Lower leg skin (tissue), 4 donors: ENCODE measurements at regions not wholly inside any gene's neighbourhood (a gene's known extent, or its start where the extent isn't known, plus 50 kb on each side); places are given as distances from the start of the nearest gene placed in this dataset.

Source experiments
- DNase-seq, 2 donors: peaks; one replicate each; pipeline ENCODE4 v3.0.0-alpha.2; 2019; ENCODE audit warnings: low spot score in 2 of 2
- H3K4me3 ChIP-seq: fragments of 200-600 bp; sonication (generic); 2 replicates; pipeline ENCODE4 v1.5.1; 2017; ENCODE audit warnings: mild to moderate bottlenecking, low read depth; ENCODE audit not compliant: poor library complexity, severe bottlenecking
- POLR2A ChIP-seq, 2 donors: fragments of 450-650 bp; IDR thresholded peaks; one replicate each; pipeline ENCODE4 v1.6.1; 2016 to 2017; ENCODE audit warnings: antibody characterized with exemption in 2 of 2, mild to moderate bottlenecking in 1 of 2, moderate library complexity in 1 of 2
- WGBS, 2 donors: methylation state at CpG; one replicate each; pipeline ENCODE4 v1.1.5; 2018; 5-methylcytosine and 5-hydroxymethylcytosine counted together
- intact Hi-C: fragments of 100-400 bp; cut with DNase I; formaldehyde crosslinking; loops from one replicate; pipeline ENCODE4 v1.15.0; 2023; ENCODE audit warnings: low total_unique reads
- TF ChIP-seq, protein P1 (sequence below), 3 donors: fragments of 450-650 bp; IDR thresholded peaks; one replicate each; pipeline ENCODE4 v1.5.1; 2016; ENCODE audit warnings: antibody characterized with exemption in 3 of 3, mild to moderate bottlenecking in 3 of 3, moderate library complexity in 2 of 3

DNA sequence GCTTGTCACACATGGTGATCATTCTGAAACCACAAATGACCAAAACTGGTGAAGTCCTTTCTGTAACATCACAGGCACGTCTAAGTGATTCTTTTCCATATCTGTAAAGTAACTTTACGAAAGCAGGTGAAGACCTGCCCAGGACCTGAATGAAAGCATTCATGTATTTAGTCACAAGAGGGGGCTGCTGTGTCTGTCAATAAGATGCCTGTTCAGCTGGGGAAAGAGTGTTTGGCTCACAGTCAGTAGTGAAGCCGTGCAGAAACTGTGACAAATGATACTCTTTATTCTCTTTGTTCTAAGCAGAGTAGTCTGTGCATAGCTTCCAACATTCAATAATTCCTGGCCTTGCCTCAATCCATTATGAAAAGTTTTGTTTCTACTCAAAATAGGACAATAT lies 373.5 kb upstream of the OR4E1 start:
- intact Hi-C loops, result no loop called here
- no peak overlapping the region for H3K4me3 ChIP-seq
- 13 to 16% methylated on average over 3 of the region's 3 CpGs for WGBS, 2 donors
- no peak for DNase-seq
- TF ChIP-seq POLR2A (IDR thresholded peaks at IDR 0.05), result no peak
- TF ChIP-seq, protein P1, sequence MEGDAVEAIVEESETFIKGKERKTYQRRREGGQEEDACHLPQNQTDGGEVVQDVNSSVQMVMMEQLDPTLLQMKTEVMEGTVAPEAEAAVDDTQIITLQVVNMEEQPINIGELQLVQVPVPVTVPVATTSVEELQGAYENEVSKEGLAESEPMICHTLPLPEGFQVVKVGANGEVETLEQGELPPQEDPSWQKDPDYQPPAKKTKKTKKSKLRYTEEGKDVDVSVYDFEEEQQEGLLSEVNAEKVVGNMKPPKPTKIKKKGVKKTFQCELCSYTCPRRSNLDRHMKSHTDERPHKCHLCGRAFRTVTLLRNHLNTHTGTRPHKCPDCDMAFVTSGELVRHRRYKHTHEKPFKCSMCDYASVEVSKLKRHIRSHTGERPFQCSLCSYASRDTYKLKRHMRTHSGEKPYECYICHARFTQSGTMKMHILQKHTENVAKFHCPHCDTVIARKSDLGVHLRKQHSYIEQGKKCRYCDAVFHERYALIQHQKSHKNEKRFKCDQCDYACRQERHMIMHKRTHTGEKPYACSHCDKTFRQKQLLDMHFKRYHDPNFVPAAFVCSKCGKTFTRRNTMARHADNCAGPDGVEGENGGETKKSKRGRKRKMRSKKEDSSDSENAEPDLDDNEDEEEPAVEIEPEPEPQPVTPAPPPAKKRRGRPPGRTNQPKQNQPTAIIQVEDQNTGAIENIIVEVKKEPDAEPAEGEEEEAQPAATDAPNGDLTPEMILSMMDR (IDR thresholded peaks at IDR 0.05), result no peak

DNA sequence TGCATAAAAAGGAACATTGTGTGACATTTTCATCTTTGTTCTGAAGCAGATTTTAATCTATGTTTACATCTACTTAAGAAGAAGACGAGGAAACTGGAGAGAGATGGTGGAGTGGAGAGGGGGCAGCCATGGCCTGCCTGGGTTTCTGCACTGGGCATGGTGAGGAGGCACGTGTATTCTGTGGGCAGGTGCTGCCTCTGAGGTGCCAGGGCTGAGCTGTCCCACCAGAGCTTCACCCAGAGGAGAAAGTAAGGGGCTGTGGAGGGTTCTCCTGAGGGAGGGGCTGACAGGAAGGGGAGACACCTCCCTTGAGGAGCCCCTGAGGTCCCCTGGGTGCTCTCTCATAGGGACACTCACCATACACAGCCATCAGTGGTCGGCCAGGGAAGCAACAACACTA lies 372.4 kb upstream of the OR4E1 start:
- TF ChIP-seq, protein P1 (IDR thresholded peaks at IDR 0.05), result no peak
- no peak for TF ChIP-seq POLR2A (IDR thresholded peaks at IDR 0.05)
- DNase-seq, result no peak
- intact Hi-C loops, result no loop called here
- WGBS, 2 donors, result 70 to 72% methylated on average over 3 of the region's 3 CpGs
- H3K4me3 ChIP-seq, result no peak overlapping the region

DNA sequence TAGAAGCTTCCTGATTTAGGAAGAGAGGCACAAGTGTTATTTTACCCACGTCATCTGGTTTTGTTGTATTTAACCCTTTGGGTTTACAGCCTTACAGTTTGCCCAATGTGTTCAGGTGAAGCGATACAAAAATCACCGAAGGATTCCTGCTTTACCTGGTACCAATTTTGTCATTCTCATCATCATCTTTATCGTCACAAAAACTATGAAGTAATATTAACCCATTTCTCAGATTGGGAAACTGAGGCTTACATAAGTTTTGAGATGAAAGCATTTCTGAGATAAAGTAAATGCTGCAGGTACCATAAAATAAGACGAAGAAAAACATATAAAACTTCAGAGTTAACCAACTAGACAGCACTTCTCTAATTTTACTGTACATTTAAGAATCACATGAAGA lies 370.6 kb upstream of the OR4E1 start:
- intact Hi-C loops, result no loop called here
- TF ChIP-seq, protein P1 (IDR thresholded peaks at IDR 0.05), result no peak
- no peak for TF ChIP-seq POLR2A (IDR thresholded peaks at IDR 0.05)
- H3K4me3 ChIP-seq, result no peak overlapping the region
- DNase-seq, result no peak
- 63 to 72% methylated on average over 5 of the region's 5 CpGs for WGBS, 2 donors

DNA sequence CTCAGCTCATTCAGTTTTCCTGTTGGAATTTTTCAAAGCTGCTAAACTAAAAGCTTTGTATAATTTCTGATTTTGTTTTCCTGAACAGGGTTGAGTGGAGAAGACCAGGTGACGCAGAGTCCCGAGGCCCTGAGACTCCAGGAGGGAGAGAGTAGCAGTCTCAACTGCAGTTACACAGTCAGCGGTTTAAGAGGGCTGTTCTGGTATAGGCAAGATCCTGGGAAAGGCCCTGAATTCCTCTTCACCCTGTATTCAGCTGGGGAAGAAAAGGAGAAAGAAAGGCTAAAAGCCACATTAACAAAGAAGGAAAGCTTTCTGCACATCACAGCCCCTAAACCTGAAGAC lies 367.1 kb upstream of the OR4E1 start:
- intact Hi-C loops, result no loop called here
- no peak overlapping the region for H3K4me3 ChIP-seq
- no peak for DNase-seq
- no peak for TF ChIP-seq POLR2A (IDR thresholded peaks at IDR 0.05)
- TF ChIP-seq, protein P1 (IDR thresholded peaks at IDR 0.05), result no peak
- 83 to 89% methylated on average over 3 of the region's 3 CpGs for WGBS, 2 donors

DNA sequence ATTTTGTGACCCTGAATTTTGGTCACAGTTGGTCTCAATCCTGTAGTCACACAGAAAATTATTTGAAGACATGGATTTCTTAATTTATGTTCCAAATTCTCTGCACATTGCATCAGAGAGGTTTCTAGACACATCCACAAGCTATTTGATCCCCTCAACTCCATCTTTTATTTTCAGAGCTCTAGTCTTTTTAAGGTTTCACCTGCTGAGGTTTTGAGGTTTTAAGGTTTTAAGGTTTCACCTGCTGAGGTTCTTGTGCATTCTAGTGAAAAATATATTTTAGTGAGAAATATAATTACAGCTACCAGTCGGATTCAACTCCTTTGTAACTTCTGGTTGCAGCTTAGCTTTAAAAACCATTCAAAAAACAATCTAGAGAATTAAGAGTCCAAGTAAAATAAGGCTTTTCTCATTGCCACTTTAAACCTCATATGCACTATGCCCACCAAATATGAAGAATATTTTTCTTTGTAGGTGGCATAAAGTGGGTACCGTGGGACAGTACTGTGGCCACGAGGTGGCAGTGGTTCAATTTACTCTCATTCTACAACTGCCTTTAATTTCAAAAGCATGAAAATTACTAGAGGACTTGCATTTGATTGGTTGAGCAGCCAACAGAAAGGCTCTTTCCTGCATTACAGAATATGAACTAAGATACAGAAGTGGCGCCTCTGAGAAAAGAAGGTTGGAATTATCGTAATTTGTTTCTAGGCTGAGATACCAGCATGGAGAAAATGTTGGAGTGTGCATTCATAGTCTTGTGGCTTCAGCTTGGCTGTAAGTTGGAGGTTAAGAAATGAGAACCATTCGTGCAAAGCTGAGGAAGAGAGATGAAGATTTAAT lies 366.5 kb upstream of the OR4E1 start:
- H3K4me3 ChIP-seq, result no peak overlapping the region
- 40 to 46% methylated on average over 6 of the region's 6 CpGs for WGBS, 2 donors
- DNase-seq, result no peak
- TF ChIP-seq POLR2A (IDR thresholded peaks at IDR 0.05), result no peak
- TF ChIP-seq, protein P1 (IDR thresholded peaks at IDR 0.05), result no peak
- intact Hi-C loops, result no loop called here
